Neutrophil (primary cell): ENCODE measurements at regions not wholly inside any gene's neighbourhood (a gene's known extent, or its start where the extent isn't known, plus 50 kb on each side); places are given as distances from the start of the nearest gene placed in this dataset.

Experiments used
- H3K27ac ChIP-seq: fragments of 200-600 bp; sonication (generic); 2 replicates; pipeline ENCODE4 v1.5.1; 2016; ENCODE audit warnings: mild to moderate bottlenecking, moderate library complexity
- H3K27me3 ChIP-seq: fragments of 200-600 bp; sonication (generic); 2 replicates; pipeline ENCODE4 v1.6.0; 2016; ENCODE audit warnings: mild to moderate bottlenecking
- H3K36me3 ChIP-seq: fragments of 200-600 bp; sonication (generic); 2 replicates; pipeline ENCODE4 v1.5.1; 2017
- H3K4me1 ChIP-seq, 2 experiments: fragments of 200-600 bp in 1 of 2; sonication (generic) in 1 of 2; 1 replicate in 1 of 2; 2 replicates in 1 of 2; pipeline versions ENCODE4 v1.5.1 to v1.6.1; 2013 to 2016; ENCODE audit warnings: low read depth in 1 of 2, low read length in 1 of 2, mild to moderate bottlenecking in 1 of 2, moderate library complexity in 1 of 2; ENCODE audit not compliant: control insufficient read depth in 1 of 2, insufficient read depth in 1 of 2
- H3K4me3 ChIP-seq, 2 experiments: fragments of 200-600 bp in 1 of 2; sonication (generic) in 1 of 2; 1 replicate in 1 of 2; 2 replicates in 1 of 2; pipeline ENCODE4 v1.5.1; 2013 to 2016; ENCODE audit warnings: low read depth in 1 of 2, low read length in 1 of 2, mild to moderate bottlenecking in 1 of 2, moderate library complexity in 1 of 2
- H3K9me3 ChIP-seq: fragments of 200-600 bp; sonication (generic); 2 replicates; pipeline ENCODE4 v1.5.1; 2016
- TF ChIP-seq, protein P1 (sequence below): fragments of 200-600 bp; sonication (generic); IDR thresholded peaks from 2 replicates; pipeline ENCODE4 v1.5.1; 2016; ENCODE audit warnings: antibody characterized with exemption

GRCh38 chr1:25019337-25020172 is 89.5 kb upstream of the RUNX3 start:
- Histone ChIP-seq H3K27me3 (no peaks in the 10 kb centered on the region), H3K36me3 (no peaks in the 10 kb centered on the region), H3K4me1 (peaks cover 35 to 37% of the 10 kb centered on the region in 2 experiments), H3K4me3 (no peak overlapping the region), H3K9me3 (no peaks in the 10 kb centered on the region), H3K27ac (no peak overlapping the region)
- TF ChIP-seq, protein P1, sequence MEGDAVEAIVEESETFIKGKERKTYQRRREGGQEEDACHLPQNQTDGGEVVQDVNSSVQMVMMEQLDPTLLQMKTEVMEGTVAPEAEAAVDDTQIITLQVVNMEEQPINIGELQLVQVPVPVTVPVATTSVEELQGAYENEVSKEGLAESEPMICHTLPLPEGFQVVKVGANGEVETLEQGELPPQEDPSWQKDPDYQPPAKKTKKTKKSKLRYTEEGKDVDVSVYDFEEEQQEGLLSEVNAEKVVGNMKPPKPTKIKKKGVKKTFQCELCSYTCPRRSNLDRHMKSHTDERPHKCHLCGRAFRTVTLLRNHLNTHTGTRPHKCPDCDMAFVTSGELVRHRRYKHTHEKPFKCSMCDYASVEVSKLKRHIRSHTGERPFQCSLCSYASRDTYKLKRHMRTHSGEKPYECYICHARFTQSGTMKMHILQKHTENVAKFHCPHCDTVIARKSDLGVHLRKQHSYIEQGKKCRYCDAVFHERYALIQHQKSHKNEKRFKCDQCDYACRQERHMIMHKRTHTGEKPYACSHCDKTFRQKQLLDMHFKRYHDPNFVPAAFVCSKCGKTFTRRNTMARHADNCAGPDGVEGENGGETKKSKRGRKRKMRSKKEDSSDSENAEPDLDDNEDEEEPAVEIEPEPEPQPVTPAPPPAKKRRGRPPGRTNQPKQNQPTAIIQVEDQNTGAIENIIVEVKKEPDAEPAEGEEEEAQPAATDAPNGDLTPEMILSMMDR, result no peak

- no peaks in the 10 kb centered on the region for H3K9me3 ChIP-seq
- TF ChIP-seq, protein P1, result no peak
- no peak overlapping the region for H3K4me3 ChIP-seq
- H3K36me3 ChIP-seq, result no peaks in the 10 kb centered on the region
- peaks cover 33 to 37% of the 10 kb centered on the region in 2 experiments for H3K4me1 ChIP-seq
- H3K27me3 ChIP-seq, result no peaks in the 10 kb centered on the region
- H3K27ac ChIP-seq, result no peak overlapping the region
Measured at GRCh38 chr1:25018943-25019336, 88.9 kb upstream of the RUNX3 start.

GRCh38 chr1:25018110-25018735 is 88.1 kb upstream of the RUNX3 start:
- H3K27ac ChIP-seq, result no peak overlapping the region
- H3K4me3 ChIP-seq, result no peak overlapping the region
- no peaks in the 10 kb centered on the region for H3K27me3 ChIP-seq
- no peaks in the 10 kb centered on the region for H3K36me3 ChIP-seq
- TF ChIP-seq, protein P1, result no peak
- H3K4me1 ChIP-seq, result peaks cover 26 to 30% of the 10 kb centered on the region in 2 experiments
- no peaks in the 10 kb centered on the region for H3K9me3 ChIP-seq

DNA sequence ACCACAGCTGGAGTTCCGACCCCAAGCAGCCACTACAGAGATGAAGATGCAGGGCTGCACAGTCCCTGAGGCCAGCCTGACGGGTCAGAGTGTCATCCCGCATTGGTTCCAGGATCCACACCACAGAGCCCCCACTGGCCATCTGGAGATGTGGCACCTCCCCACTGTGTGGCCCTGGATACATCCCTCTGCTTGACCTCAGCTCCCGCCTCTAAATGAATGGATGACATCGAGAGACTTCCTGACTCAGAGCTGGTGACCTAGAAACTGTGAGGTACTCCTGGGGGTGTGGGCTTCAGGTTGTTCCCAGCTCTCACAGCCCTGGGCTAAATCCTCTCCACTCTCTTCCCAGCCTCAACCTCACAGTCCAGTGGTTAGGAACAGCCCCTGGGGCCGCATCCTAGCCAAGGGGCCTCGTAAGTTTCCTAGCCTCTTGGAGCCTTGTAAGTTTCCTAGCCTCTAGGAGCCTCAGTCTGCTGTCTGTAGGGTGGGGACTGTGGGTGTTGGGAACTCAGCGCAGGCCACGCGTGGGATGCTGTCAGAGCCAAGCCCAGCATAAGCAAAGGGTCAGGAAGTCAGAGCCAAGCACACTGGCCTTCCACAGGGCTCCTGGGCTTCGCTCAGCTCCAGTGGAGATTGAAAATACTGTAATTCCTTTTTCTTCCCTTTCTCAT is 87.5 kb upstream of the RUNX3 start:
- TF ChIP-seq, protein P1, result no peak
- H3K9me3 ChIP-seq, result no peaks in the 10 kb centered on the region
- H3K4me1 ChIP-seq, result peaks cover 20 to 24% of the 10 kb centered on the region in 2 experiments
- no peaks in the 10 kb centered on the region for H3K36me3 ChIP-seq
- no peaks in the 10 kb centered on the region for H3K27me3 ChIP-seq
- no peak overlapping the region for H3K27ac ChIP-seq
- H3K4me3 ChIP-seq, result no peak overlapping the region

DNA sequence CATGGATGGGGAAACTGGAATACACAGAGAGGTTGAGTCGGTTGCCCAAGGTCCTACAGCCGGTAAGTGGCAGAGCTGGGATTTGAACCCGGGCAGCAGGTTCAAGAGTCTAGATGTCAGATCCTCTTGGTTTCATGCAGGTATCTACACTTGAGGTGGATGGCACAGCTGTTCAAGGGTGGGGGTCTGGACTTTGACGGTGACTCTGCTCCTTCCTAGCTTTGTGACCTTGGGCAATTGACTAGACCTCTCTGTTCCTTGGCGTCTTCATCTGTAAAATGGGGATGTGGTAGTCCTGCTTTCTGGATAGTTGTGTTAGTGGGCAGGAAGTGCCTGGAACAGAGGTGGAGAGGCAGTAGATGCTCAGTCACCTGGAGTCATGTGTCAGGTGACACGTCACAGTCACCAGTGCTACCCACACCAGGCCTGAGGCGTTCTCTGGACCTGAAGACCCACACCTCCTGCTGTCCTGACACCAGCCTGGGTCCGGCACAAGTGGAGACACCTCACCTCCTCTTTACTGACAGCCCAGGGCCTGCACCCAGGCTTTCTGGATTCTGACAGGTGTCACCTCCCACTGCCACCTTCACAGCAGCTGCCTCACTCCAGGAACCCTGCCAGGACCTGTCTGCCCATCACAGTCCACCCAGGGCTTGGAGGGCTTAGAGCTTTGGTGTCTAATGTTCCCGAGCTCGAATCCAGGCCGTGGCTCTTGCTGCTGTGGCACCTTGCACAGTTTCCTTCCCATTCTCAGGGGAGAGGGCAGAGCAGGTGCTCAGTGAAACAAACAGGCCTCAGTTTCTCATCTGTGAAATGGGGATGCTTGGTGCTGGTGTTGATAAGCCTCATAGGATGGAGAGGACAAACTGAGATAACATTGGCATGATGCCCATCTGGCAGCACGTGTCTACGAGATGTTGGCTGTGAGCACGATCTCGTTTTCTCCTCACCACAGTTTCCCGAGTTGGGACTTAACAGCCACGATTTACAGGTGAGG is 83.2 kb upstream of the RUNX3 start:
- H3K4me3 ChIP-seq, result no peak overlapping the region
- H3K27ac ChIP-seq, result no peak overlapping the region
- H3K27me3 ChIP-seq, result no peaks in the 10 kb centered on the region
- H3K36me3 ChIP-seq, result no peaks in the 10 kb centered on the region
- no peaks in the 10 kb centered on the region for H3K9me3 ChIP-seq
- TF ChIP-seq, protein P1, result no peak
- peaks cover 4 to 5% of the 10 kb centered on the region in 2 experiments for H3K4me1 ChIP-seq
